ENCODE measurements at regions not wholly inside any gene's neighbourhood (a gene's known extent, or its start where the extent isn't known, plus 50 kb on each side); places are given as distances from the start of the nearest gene placed in this dataset.

DNA sequence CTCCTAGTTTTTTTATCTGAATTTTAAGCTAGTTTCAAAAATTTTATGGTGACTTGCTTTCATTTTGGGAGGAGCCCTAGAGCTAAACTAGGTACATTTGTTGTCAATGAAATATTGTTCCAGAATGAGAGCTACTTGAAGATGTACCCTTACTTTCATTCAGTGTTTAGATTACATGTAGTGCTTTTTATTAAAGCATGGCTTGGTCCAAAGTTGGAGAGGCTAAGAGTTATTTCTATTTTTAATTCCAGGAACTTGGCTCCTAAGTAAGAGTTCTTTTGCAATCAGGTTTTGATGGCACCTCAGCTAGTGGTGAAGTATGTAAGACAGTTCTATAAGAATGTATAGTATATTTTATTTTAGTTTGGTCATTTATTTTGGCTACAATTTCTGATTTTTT lies 165.5 kb downstream of the PRR32 start:
- H3K4me1 Mint-ChIP-seq (ENCODE audit: low read depth), result no peaks in the 10 kb centered on the region
- DNase-seq (ENCODE audit: low spot score), result no peak
- H3K9me3 Mint-ChIP-seq (ENCODE audit: low read depth), result peaks cover 5% of the 10 kb centered on the region
- no peak overlapping the region for H3K27ac Mint-ChIP-seq (ENCODE audit: unreplicated experiment)
- H3K4me3 Mint-ChIP-seq (ENCODE audit: unreplicated experiment), result no peak overlapping the region
- TF ChIP-seq, protein P1, sequence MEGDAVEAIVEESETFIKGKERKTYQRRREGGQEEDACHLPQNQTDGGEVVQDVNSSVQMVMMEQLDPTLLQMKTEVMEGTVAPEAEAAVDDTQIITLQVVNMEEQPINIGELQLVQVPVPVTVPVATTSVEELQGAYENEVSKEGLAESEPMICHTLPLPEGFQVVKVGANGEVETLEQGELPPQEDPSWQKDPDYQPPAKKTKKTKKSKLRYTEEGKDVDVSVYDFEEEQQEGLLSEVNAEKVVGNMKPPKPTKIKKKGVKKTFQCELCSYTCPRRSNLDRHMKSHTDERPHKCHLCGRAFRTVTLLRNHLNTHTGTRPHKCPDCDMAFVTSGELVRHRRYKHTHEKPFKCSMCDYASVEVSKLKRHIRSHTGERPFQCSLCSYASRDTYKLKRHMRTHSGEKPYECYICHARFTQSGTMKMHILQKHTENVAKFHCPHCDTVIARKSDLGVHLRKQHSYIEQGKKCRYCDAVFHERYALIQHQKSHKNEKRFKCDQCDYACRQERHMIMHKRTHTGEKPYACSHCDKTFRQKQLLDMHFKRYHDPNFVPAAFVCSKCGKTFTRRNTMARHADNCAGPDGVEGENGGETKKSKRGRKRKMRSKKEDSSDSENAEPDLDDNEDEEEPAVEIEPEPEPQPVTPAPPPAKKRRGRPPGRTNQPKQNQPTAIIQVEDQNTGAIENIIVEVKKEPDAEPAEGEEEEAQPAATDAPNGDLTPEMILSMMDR (IDR thresholded peaks at IDR 0.05), result no peak
- H3K27me3 Mint-ChIP-seq (ENCODE audit: low read depth), result no peaks in the 10 kb centered on the region
- no peaks in the 10 kb centered on the region for H3K36me3 Mint-ChIP-seq (ENCODE audit: low read depth)

DNA sequence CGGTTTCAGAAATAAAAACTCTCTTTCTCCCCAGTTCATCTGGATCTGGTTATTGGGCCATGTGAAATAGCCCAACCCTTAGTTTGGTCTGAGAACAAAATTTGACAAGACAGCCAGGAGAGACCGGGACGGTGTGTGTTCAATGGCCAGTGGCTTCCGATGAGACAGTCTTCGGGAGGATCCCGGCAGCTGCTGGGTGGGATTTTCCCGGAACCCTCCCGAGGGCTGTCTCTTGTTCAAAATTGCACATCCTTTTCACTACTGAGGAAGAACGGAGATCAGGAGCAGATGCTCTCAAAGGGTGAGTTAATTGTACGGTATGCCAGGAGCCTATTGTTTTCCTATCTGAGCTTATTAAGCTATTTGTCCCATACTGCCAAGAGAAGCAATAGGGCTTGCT lies 166.5 kb downstream of the PRR32 start:
- Mint-ChIP-seq H3K27ac (ENCODE audit: unreplicated experiment) (no peak overlapping the region), H3K4me1 (ENCODE audit: low read depth) (no peaks in the 10 kb centered on the region), H3K36me3 (ENCODE audit: low read depth) (no peaks in the 10 kb centered on the region), H3K27me3 (ENCODE audit: low read depth) (no peaks in the 10 kb centered on the region), H3K4me3 (ENCODE audit: unreplicated experiment) (no peak overlapping the region), H3K9me3 (ENCODE audit: low read depth) (peaks cover 5% of the 10 kb centered on the region)
- TF ChIP-seq, protein P1 (IDR thresholded peaks at IDR 0.05), result no peak
- DNase-seq (ENCODE audit: low spot score), result no peak

DNA sequence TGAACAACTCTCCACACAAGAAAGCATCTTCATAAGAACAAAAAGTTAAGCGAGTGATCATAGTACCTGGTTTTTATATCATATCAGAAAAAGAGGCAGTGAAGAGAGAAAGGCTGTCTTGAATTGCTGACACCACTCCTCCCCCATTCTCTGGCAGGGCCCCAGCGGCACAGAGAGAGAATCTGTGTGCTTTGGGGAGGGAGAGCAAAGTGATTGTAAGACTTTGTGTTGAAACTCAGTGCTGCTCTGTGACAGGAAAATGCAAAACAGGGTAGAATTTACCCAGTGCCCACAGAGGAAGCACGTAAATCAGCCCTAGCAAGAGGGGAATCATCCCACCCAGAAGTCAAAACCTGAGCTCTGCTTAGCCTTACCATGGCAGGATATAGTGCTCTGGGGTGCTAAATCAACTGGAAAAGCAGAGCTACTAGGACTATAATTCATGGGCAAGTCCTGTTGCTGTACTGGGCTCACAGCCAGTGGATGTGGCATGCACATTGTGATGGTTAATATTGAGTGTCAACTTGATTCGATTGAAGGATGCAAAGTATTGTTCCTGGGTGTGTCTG lies 174.6 kb downstream of the PRR32 start:
- no peaks in the 10 kb centered on the region for H3K27me3 Mint-ChIP-seq (ENCODE audit: low read depth)
- no peak overlapping the region for H3K4me3 Mint-ChIP-seq (ENCODE audit: unreplicated experiment)
- DNase-seq (ENCODE audit: low spot score), result no peak
- TF ChIP-seq, protein P1 (IDR thresholded peaks at IDR 0.05), result no peak
- H3K9me3 Mint-ChIP-seq (ENCODE audit: low read depth), result peaks cover 23% of the 10 kb centered on the region
- H3K27ac Mint-ChIP-seq (ENCODE audit: unreplicated experiment), result no peak overlapping the region
- H3K4me1 Mint-ChIP-seq (ENCODE audit: low read depth), result no peaks in the 10 kb centered on the region
- H3K36me3 Mint-ChIP-seq (ENCODE audit: low read depth), result no peaks in the 10 kb centered on the region

DNA sequence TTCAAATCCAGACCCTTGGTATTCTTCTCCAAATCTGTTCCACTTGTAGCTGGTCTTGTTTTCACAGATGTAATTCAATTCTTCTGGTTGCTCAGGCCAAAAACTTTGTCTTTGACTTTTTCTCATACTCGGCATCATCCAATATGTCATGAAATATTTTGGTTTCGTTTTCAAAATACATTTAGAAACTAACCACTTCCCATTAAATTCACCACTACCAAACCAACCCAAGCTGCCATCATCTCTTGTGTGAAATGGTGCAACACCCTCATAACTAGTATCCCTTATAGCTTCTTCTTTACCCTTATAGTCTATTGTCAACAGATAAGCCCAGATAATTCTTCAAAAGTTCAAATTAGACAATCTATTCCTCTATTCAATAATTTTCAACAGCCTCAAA lies 192.1 kb downstream of the PRR32 start:
- Mint-ChIP-seq H3K27ac (ENCODE audit: unreplicated experiment) (no peak overlapping the region), H3K4me1 (ENCODE audit: low read depth) (no peaks in the 10 kb centered on the region), H3K27me3 (ENCODE audit: low read depth) (no peaks in the 10 kb centered on the region), H3K36me3 (ENCODE audit: low read depth) (no peaks in the 10 kb centered on the region), H3K9me3 (ENCODE audit: low read depth) (peaks cover 48% of the 10 kb centered on the region), H3K4me3 (ENCODE audit: unreplicated experiment) (no peak overlapping the region)
- DNase-seq (ENCODE audit: low spot score), result no peak
- TF ChIP-seq, protein P1 (IDR thresholded peaks at IDR 0.05), result no peak

DNA sequence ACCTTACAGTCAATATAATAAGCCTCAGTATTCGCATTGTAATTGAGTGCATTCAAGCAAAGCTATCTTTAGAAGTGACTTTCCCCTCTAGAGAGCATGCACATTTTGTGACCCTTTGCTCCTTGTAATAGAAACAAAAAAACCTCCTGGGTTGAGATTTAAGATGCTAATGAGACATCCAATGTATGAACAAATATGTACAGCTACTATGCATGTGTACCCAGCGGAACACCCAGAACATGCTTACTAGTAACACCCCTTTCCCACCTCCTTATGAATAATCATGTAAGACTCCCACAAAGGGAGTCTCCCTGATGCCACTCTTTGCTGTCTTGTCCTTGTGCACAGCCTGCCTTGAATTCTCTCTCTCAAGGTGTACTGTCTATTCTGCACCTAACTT lies 205.5 kb downstream of the PRR32 start:
- H3K4me1 Mint-ChIP-seq (ENCODE audit: low read depth), result no peaks in the 10 kb centered on the region
- no peak overlapping the region for H3K4me3 Mint-ChIP-seq (ENCODE audit: unreplicated experiment)
- TF ChIP-seq, protein P1 (IDR thresholded peaks at IDR 0.05), result no peak
- DNase-seq (ENCODE audit: low spot score), result no peak
- no peaks in the 10 kb centered on the region for H3K36me3 Mint-ChIP-seq (ENCODE audit: low read depth)
- no peak overlapping the region for H3K27ac Mint-ChIP-seq (ENCODE audit: unreplicated experiment)
- no peaks in the 10 kb centered on the region for H3K27me3 Mint-ChIP-seq (ENCODE audit: low read depth)
- H3K9me3 Mint-ChIP-seq (ENCODE audit: low read depth), result peaks cover 19% of the 10 kb centered on the region

Data from chondrocyte (in vitro differentiated cells).